GM12874 (cell line): ENCODE measurements at regions not wholly inside any gene's neighbourhood (a gene's known extent, or its start where the extent isn't known, plus 50 kb on each side); places are given as distances from the start of the nearest gene placed in this dataset.

Source experiments
- TF ChIP-seq, protein P1 (sequence below): IDR thresholded peaks from 2 replicates; pipeline ENCODE4 v1.5.1; 2011; ENCODE audit warnings: low read depth, mild to moderate bottlenecking, control low read depth, low read length, moderate library complexity; ENCODE audit not compliant: insufficient read depth

DNA sequence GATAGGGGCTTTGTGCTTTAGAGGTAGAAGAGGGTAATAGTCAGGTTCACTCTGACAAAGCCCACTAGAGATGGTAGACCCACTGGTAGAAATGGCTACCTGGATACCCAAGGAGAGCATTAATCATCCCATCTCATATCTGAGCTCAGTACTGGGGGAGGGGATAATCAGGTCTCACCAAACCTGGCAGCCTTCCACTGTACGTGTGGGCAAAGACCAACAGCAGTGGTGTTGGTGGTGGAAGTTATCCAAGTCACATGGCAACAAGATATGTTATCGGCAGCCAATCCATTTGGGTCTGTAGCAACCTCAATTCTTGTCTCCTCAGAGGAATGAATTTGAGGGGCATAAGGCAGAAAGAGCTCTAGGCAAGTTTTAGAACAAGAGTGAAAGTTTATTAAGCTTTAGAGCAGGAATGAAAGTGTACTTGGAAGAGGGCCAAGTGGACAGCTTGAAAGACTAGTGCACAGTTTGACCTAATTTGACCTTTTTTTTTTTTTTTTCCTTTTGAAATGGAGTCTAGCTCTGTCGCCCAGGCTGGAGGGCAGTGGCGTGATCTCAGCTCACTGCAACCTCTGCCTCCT lies 67.0 kb upstream of the CXCL13 start:
- TF ChIP-seq, protein P1, sequence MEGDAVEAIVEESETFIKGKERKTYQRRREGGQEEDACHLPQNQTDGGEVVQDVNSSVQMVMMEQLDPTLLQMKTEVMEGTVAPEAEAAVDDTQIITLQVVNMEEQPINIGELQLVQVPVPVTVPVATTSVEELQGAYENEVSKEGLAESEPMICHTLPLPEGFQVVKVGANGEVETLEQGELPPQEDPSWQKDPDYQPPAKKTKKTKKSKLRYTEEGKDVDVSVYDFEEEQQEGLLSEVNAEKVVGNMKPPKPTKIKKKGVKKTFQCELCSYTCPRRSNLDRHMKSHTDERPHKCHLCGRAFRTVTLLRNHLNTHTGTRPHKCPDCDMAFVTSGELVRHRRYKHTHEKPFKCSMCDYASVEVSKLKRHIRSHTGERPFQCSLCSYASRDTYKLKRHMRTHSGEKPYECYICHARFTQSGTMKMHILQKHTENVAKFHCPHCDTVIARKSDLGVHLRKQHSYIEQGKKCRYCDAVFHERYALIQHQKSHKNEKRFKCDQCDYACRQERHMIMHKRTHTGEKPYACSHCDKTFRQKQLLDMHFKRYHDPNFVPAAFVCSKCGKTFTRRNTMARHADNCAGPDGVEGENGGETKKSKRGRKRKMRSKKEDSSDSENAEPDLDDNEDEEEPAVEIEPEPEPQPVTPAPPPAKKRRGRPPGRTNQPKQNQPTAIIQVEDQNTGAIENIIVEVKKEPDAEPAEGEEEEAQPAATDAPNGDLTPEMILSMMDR: no peak
